Endometrial microvascular endothelial cells (primary cell): ENCODE measurements at regions not wholly inside any gene's neighbourhood (a gene's known extent, or its start where the extent isn't known, plus 50 kb on each side); places are given as distances from the start of the nearest gene placed in this dataset.

Experiments used
- in situ Hi-C: cut with HindIII; loops from 2 replicates; pipeline ENCODE4 v1.10.0; 2017; ENCODE audit warnings: low sequenced_read_pairs, low pct_unique_long_range_greater_than_20kb; ENCODE audit errors: inconsistent ontology term

DNA sequence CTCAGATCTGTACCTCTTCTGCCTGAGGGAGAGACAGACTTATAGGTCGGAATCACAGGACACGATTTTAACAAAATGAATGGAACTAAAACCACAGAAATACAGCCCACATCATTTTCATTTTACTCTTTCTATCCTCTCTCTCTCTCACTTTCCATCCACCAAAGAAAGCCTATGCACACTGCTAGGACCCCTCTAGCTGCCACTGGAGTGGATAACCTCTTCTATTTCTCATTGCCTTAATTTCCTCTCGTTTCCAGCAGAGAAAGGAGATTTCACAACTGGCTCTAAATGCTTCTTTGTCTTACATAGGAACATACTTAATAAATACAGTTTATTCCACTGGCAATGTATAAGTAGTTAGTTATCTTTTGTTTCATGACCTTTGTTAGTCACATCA, 867.8 kb upstream of the ADGRL4 start:
- in situ Hi-C loops, result no loop called here

DNA sequence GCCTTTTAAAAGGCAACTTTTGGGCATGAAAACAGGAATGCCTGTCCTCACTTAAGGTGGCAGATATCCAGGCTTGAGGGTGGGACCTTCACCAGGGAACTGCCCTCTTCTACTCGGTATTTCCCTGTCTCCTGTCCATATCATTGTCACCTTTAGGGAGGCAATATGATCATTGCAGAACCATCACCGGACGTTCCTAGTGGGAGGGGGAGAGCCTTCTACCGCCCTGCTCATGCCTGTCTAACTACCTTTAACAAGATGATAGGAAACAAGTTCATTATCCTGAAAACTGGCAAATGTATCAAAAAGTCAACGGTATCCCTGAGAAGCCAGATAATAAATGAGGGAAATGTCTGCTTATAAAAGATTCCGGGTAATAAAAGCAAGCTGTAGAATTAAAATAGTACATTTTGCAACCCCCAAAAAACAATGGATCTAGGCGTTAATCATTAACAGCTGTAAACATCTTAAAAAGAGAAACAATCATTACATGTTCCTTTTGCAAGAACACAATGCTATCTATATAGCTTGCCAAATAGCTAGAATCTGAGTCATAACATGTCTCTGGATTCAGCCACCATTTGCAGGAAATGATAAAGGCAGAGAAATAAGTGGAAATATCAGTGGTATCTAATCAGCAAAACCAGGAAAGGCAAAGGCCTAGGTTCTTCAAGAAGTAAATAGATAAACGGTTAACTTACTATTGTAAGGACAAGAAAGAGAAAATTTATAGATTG, 852.9 kb upstream of the ADGRL4 start:
- in situ Hi-C loops, result no loop called here

DNA sequence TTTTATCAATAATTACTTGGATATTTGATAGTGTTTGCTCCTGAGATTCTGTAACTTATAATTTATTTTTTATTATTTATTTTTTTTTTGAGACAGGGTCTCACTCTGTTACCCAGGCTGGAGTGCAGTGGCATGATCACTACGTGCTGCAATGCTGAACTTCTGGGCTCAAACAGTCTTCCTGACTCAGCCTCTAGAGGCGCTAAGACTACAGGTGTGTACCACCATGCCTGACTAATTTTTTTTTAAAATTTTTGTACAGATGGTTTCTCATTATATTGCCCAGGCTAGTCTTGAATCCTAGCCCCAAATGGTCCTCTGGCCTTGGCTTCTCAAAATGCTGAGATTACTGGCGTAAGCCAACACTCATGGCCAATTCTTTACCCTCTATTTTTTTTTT, 845.5 kb upstream of the ADGRL4 start:
- in situ Hi-C loops, result no loop called here

DNA sequence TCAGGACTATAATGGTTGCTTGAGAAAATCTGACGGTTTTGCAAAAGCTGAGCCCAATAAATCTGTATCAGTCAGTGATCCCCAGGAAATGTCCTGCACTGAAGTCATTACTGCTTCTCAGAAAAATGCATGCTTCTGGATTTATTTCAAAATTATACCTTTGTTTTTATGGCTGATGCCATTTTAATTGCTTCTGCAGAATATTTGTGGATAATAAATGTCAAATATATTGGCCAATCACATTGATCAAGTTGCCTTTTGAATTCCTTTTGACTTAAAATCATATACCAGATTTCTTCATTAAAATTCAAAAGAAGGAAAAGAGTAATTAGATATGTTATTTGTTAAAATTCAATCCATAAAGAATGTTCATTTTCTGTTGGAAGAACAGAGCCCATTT, 842.9 kb upstream of the ADGRL4 start:
- in situ Hi-C loops, result no loop called here

DNA sequence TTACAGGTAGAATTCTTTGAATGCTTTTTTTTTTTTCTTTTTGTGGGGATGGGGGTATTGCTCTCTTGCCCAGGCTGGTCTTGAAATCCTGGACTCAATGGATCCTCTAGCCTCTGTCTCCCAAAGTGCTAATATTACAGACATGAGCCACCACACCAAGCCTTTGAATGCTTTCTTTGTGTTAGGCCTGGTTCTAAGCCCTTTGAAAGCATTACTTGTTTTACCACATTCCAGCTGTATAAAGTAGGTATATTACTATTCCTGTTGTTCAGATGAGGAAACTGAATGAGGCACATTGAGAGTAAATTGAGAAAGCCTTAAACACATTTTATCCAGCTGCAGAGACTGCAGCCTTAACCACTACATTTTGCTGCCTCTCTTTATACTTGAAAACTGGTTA, 841.8 kb upstream of the ADGRL4 start:
- in situ Hi-C loops, result no loop called here

DNA sequence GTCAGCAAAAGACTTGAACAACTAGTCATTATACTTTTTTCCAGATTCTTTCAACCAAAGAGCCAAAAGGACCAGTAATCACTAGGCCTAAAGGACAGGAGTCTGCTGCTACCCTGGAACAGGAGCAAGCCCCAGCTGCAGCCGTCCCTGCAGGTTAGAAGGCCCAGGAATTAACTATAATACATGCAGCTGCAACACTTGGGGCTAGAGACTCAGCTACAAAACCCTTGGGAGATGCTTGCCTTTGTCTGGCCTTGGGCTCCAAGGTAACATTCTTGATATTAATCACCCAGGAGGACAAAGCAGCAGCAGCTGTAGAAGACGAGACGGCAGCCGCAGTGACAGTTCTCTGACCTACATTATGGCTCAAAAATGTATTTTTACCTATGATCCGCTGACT, 841.2 kb upstream of the ADGRL4 start:
- in situ Hi-C loops, result no loop called here

DNA sequence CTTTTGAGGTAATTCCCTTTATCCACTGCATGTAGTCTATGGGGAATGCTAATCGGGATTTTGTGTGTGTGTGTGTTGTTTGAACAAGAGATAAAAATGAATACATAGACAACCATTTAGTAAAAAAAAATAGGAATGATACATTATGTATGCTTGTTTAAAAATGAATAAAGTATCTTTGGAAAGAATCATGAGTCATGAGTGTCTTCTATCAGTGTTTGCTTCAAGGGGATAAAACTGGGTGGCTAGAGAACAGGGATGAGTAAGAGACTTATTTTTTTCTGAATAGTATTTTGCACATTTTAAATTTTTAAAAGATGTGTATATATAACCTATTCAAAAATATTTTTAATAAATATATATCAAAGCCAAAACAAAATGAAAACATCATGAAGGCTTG, 839.4 kb upstream of the ADGRL4 start:
- in situ Hi-C loops, result no loop called here

DNA sequence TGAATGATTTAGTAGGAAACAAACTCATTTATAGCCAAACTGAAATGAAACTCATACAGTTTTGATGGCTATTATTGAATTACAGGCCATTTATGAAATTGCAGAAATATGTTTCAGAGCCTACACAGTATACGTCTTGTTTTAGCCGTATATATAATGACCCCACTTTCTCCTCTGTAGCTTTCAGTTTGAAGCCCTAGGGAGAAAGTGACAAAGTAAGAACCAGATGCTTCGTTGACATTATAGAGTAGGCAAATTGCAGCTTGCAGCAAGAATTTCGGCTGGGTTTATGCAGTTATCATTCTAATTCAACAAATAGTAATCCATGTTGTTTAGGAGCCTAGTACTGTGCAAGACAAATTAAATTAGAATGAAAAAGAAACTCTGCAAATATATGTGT, 836.3 kb upstream of the ADGRL4 start:
- in situ Hi-C loops, result no loop called here

DNA sequence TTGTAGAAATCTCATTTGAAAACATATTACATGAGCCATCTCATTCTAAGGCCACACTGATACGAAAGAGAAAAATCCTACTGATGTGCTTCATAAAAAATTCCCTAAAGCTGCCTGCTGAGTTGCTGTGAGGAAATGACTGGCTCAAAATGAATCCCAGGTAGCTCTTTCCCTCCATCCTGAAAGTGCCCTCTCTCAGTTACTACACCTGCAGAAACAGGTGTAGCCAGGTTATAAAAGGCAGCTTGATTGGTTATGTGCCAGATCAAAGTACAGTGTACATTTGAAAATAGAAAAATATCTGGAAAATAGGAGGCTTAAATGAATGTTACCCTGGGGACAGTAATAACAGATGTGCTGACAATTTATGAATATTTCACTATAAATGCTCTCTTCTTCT, 833.4 kb upstream of the ADGRL4 start:
- in situ Hi-C loops, result no loop called here

DNA sequence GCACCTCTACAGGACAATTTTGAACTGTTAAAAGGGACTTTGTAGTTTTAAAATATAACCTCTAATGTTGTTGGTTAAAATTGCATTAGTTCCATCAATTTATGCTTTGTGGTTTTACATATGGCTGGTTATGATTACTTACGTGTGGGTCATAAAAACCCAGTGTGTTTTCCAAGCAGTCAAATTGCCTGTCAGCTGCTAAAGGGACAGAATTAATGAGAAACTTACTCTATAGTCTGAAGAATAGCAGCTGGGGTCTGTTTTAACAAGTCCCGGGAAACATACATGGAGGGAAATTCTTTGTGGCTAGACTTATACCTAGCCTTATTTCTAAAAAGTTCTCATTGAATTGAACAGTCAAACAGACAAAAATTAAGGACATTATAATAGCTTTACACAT, 820.9 kb upstream of the ADGRL4 start:
- in situ Hi-C loops, result no loop called here

DNA sequence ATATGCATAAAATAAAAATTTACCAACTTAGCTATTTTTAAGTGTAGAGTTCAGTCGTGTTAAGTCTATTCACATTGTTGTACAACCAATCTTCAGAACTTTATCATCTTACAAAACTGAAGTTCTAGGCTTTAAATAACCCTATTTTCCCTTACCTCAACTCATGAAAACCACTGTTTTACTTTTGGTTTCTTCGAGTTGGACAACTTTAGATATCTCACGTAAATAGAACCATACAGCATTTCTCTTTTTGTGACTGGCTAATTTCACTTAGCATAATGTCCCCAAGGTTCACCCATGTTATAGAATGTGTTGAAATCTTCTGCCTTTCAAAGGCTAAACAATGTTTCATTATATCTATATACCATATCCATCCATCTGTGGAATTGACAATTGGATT, 819.0 kb upstream of the ADGRL4 start:
- in situ Hi-C loops, result no loop called here

DNA sequence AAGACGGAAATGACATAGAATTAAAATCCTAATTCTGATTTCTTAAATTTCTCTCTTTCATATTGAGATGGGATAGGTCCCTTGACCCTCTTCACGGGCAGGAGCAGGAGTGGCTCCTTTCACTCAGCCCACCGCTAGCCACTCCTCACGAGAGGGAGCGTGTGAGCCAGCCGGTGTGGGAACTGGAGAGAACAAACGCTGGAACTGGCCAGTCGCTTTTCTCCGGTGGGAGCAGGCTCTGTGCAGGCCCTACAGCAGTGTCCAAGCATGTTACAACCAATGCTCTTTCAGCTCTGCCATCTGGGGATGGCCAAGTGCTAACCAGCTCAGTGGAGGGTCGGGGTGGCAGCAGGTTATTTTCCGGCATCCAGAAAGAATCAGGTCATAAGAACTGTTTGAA, 815.5 kb upstream of the ADGRL4 start:
- in situ Hi-C loops, result no loop called here

DNA sequence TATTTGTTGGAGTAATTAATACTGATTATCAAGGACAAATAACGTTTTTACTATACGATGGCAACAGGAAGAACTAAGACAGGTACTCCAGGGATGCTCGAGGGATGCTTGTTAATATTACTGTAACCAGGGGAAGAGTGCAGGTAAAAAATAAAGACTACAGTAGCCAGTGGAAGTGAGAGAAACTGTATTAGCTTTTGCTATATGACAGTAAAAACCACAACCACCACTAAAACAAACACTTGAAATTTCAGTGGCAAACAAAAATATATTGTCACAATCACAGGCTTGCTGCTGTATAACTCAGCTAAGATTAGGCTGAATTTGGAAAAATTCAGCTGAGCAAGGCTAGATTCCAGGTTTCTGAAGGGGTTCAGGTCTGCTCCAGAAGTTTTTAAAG, 812.6 kb upstream of the ADGRL4 start:
- in situ Hi-C loops, result no loop called here

DNA sequence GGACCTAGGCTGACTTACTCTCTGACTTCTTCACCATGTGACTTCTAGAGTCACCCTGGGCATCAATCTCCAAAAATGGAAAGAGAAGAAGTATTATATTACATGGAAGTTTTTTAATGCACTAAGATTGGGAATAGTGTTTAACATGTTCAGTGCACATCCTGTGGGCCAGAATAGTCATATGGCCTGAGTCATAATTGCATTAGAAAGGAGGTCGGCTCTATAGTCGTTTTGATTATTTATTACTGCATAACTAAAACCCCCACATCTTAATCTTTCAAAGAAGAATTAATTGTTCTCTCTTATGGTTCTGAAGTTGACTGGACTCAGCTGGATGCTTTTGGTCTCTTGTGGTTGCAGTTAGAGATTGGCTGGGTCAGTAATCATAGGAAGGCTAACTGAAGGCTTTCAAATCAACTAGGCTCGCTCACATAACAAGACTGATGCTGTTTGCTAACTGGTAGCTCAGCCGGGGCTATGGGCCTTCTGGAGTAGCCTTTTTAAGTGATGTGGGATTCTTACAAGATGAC, 810.6 kb upstream of the ADGRL4 start:
- in situ Hi-C loops, result no loop called here

DNA sequence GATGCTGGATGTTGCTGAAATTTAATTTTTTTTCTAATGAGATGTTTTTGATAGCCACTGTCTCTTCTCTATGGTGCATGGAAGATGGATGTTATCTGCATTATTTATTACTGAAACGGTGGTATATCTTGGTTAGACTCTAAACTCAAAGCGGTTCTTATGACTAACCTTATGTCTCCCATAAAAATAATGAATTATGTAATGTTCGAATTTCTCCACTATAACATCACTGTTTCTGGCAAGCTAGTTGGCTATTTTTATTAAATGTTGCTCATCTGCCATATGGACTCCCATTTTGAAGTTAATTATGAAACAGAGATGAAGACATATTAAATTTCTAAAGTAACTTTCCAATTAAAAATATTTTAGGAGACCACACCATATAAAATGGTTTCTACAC, 808.6 kb upstream of the ADGRL4 start:
- in situ Hi-C loops, result no loop called here

DNA sequence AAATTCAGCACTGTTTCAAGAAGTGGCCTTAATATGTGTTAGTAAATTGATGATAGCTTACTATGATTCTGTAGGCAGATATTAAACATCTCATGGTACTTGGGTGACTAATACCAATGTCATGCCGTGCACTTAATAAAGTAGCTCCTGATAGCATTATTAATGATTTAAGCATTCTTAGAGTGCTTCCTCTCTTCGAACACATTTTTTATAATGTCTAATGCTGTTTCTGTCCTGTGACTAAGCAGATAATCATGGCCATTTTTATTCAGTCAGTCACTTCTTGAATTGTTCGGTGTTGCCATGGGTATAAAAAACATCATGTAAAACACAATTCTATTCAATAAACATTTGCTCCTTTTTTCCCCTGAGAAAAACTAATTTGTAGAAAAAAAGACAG, 804.6 kb upstream of the ADGRL4 start:
- in situ Hi-C loops, result no loop called here

DNA sequence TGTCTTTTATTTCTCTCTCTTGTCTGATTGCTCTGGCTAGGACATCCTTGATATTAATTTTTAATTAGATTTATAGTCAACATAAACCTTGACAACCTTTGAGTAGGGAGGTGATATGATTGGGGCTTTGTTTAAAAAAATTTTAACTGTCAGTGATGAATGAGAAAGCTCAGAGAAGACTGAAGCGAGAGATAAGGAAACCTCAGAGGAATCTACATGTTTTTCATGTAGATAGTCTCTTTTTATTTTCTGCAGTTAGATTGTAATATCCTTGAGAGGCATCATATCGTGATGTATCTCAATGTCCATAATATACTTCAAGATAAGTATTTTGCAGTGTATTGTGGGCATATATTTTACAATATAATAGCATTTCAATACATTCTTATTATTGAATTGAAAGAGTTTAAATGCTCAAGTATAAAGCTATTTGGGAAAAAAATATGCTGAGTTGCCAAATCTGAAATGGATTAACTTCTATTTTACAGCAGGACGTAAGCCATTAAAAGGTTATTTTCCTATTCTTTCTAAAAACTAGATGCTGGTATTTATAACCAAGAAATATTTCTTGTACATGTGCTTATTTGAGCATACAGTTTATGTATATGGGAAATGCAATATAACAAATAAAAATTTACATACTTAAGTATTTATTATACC, 802.4 kb upstream of the ADGRL4 start:
- in situ Hi-C loops, result no loop called here

DNA sequence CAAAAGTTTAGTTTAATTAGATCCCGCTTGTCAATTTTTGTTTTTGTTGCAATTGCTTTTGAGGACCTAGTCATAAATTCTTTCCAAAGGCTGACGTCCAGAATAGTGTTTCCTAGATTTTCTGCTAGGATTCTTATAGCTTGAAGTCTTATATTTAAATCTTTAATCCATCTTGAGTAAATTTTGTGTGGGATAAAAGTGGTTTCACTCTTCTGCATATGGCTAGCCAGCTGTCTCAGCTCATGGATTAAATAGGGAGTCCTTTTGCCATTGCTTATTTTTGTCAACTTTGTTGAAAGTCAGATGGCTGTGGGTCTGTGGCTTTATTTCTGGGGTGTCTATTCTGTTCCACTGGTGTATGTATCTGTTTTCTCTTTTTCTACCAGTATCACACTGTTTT, 801.3 kb upstream of the ADGRL4 start:
- in situ Hi-C loops, result no loop called here

DNA sequence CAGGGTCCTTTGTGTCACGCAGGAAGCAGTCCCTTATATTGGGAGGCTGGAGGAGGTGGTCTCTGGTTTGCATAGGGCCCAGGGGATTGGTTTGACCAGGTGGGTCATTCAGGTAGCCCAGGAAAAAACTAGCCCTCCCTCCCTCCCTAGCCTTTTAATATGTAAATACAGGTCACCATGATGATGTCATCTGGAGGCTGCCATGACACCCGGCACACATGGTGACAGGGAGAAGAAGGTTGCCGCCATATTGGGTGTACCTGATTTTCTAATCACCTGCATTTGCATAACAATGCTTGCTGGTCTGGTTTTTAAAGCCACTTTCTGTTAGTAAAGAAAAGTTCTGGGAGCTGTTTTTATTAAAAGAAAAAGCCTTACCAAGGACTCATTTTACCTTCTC, 791.0 kb upstream of the ADGRL4 start:
- in situ Hi-C loops, result no loop called here

DNA sequence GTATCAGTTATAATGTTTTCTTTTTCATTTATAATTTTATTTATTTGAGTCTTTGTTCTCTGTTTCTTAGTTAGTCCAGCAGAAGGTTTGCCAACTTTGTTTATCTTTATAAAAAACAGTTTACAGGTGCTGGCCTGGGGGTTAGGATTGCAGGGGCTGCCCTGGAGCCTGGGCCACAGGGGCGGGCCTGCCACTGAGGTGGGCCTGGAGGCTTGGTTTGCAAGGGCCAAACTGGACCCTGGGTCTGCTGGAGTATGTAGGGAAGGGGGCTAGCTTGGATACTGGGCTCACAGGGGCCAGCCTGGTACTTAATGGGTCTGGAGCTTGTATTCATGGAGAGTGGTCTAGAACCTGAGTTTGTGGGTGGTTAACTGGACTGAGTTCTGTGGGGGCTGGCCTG, 789.9 kb upstream of the ADGRL4 start:
- in situ Hi-C loops, result no loop called here
